H1 (cell line): ENCODE measurements at regions not wholly inside any gene's neighbourhood (a gene's known extent, or its start where the extent isn't known, plus 50 kb on each side); places are given as distances from the start of the nearest gene placed in this dataset.

ENCODE experiments used
- CTCF ChIA-PET: fragments of 300-600 bp; sonication (Branson Sonifier 250); formaldehyde crosslinking; loops from one replicate; lab custom pipeline; 2021; ENCODE audit not compliant: partially characterized antibody; lab: Charles Lee
- POLR2A ChIA-PET: fragments of 300-600 bp; sonication (Branson Sonifier 250); formaldehyde crosslinking; loops from one replicate; lab custom pipeline; 2021; ENCODE audit warnings: inconsistent platforms; ENCODE audit not compliant: partially characterized antibody; lab: Charles Lee
- DNase-seq, 2 experiments: peaks; one replicate each; pipeline versions ENCODE4 v3.0.0 to v3.0.0-alpha.2; 2010 to 2022; ENCODE audit warnings: low spot score in 2 of 2, low read depth in 1 of 2, mixed read lengths in 1 of 2
- FAIRE-seq: peaks from 2 replicates; lab custom pipeline; 2011; peaks lifted over from hg19 to GRCh38; lab: Jason Lieb, UNC
- H2AFZ ChIP-seq: 2 replicates; pipeline ENCODE4 v1.8.1; 2012; ENCODE audit warnings: low read length, inconsistent platforms
- H2AK5ac ChIP-seq: 2 replicates; pipeline ENCODE4 v1.6.1; 2013; ENCODE audit warnings: low read depth, low read length
- H2BK120ac ChIP-seq: replicated peaks from 2 replicates; pipeline ENCODE3; 2013; ENCODE audit warnings: low read depth, low read length, inconsistent platforms
- H2BK12ac ChIP-seq: 2 replicates; pipeline ENCODE4 v1.6.1; 2013; ENCODE audit warnings: low read depth, low read length
- H2BK15ac ChIP-seq: 2 replicates; pipeline ENCODE4 v1.6.1; 2013; ENCODE audit warnings: low read length
- H2BK20ac ChIP-seq: 2 replicates; pipeline ENCODE4 v1.6.1; 2013; ENCODE audit warnings: low read length
- H2BK5ac ChIP-seq: 2 replicates; pipeline ENCODE4 v1.6.1; 2013; ENCODE audit warnings: low read depth, low read length
- H3K14ac ChIP-seq: 2 replicates; pipeline ENCODE4 v1.6.1; 2013; ENCODE audit warnings: inconsistent platforms; ENCODE audit not compliant: insufficient read length
- H3K18ac ChIP-seq: 2 replicates; pipeline ENCODE4 v1.6.1; 2013; ENCODE audit warnings: low read length; ENCODE audit errors: extremely low read depth
- H3K23ac ChIP-seq: 2 replicates; pipeline ENCODE4 v1.6.1; 2013; ENCODE audit warnings: inconsistent platforms; ENCODE audit not compliant: insufficient read length
- H3K23me2 ChIP-seq: 2 replicates; pipeline ENCODE4 v1.6.1; 2013; ENCODE audit warnings: low read depth, low read length
- H3K27ac ChIP-seq: 2 replicates; pipeline ENCODE4 v1.6.1; 2011; ENCODE audit warnings: low read depth, low read length, inconsistent platforms
- H3K27me3 ChIP-seq, 4 experiments: replicated peaks in 1 of 4; 1 replicate in 1 of 4; 2 replicates in 3 of 4; pipeline versions ENCODE4 v1.6.1 to v1.8.1; 2011 to 2013; ENCODE audit warnings: low read length in 3 of 4, mild to moderate bottlenecking in 3 of 4, inconsistent platforms in 2 of 4, mixed read lengths in 2 of 4, moderate library complexity in 1 of 4; ENCODE audit not compliant: control insufficient read depth in 3 of 4, insufficient read depth in 3 of 4; ENCODE audit errors: extremely low read depth in 1 of 4
- H3K36me3 ChIP-seq, 4 experiments: 2 replicates each; pipeline versions ENCODE4 v1.6.1 to v1.8.1; 2011 to 2013; ENCODE audit warnings: mild to moderate bottlenecking in 4 of 4, low read length in 3 of 4, moderate library complexity in 2 of 4, control low read depth in 1 of 4, inconsistent platforms in 1 of 4; ENCODE audit not compliant: insufficient read depth in 4 of 4, control insufficient read depth in 2 of 4
- H3K4ac ChIP-seq: replicated peaks from 2 replicates; pipeline ENCODE3; 2013; ENCODE audit warnings: low read length, low read depth, mixed read lengths, inconsistent platforms; ENCODE audit not compliant: insufficient read length
- H3K4me1 ChIP-seq, 4 experiments: replicated peaks in 1 of 4; 1 replicate in 1 of 4; 2 replicates in 3 of 4; pipeline versions ENCODE4 v1.6.1 to v1.8.1; 2011 to 2013; ENCODE audit warnings: low read length in 3 of 4, inconsistent platforms in 2 of 4, mixed read lengths in 1 of 4; ENCODE audit not compliant: insufficient read depth in 4 of 4, control insufficient read depth in 3 of 4
- H3K4me2 ChIP-seq, 2 experiments: 2 replicates each; pipeline versions ENCODE4 v1.6.1 to v1.8.1; 2011 to 2013; ENCODE audit warnings: low read depth in 2 of 2, low read length in 2 of 2, control low read depth in 1 of 2, inconsistent platforms in 1 of 2, mild to moderate bottlenecking in 1 of 2; ENCODE audit not compliant: insufficient read depth in 1 of 2
- H3K4me3 ChIP-seq, 4 experiments: fragments of 200-600, 300-600 bp in 1 of 4; sonication (generic), shearing (Covaris generic), sonication (Bioruptor Twin) in 1 of 4; 2 replicates each; pipeline versions ENCODE4 v1.5.1 to v1.8.1; 2011 to 2016; ENCODE audit warnings: low read length in 4 of 4, low read depth in 3 of 4, control low read depth in 2 of 4, inconsistent platforms in 2 of 4, mild to moderate bottlenecking in 2 of 4, mixed read lengths in 1 of 4, moderate library complexity in 1 of 4; ENCODE audit not compliant: insufficient read depth in 2 of 4; ENCODE audit errors: extremely low read depth in 1 of 4
- H3K56ac ChIP-seq: replicated peaks from 2 replicates; pipeline ENCODE3; 2013; ENCODE audit warnings: low read depth, mild to moderate bottlenecking, mixed read lengths, low read length, inconsistent platforms; ENCODE audit not compliant: insufficient read length
- H3K79me1 ChIP-seq: 2 replicates; pipeline ENCODE4 v1.6.1; 2013; ENCODE audit warnings: low read depth, low read length, control low read depth
- H3K79me2 ChIP-seq, 2 experiments: 2 replicates each; pipeline versions ENCODE4 v1.6.1 to v1.8.1; 2012 to 2013; ENCODE audit warnings: low read length in 2 of 2, mild to moderate bottlenecking in 2 of 2, inconsistent platforms in 1 of 2; ENCODE audit not compliant: insufficient read depth in 2 of 2, control insufficient read depth in 1 of 2
- H3K9ac ChIP-seq, 4 experiments: replicated peaks in 1 of 4; 1 replicate in 1 of 4; 2 replicates in 3 of 4; pipeline versions ENCODE4 v1.6.1 to v1.8.1; 2011 to 2013; ENCODE audit warnings: low read depth in 3 of 4, low read length in 3 of 4, control low read depth in 2 of 4, mild to moderate bottlenecking in 2 of 4, moderate library complexity in 2 of 4, inconsistent platforms in 1 of 4; ENCODE audit errors: extremely low read depth in 1 of 4
- H3K9me3 ChIP-seq, 2 experiments: 2 replicates each; pipeline versions ENCODE4 v1.6.1 to v1.8.1; 2012 to 2013; ENCODE audit warnings: mild to moderate bottlenecking in 2 of 2, moderate library complexity in 2 of 2, control low read depth in 1 of 2, inconsistent platforms in 1 of 2, low read depth in 1 of 2, low read length in 1 of 2, mixed read lengths in 1 of 2; ENCODE audit not compliant: insufficient read depth in 2 of 2
- H4K20me1 ChIP-seq, 2 experiments: replicated peaks in 1 of 2; 2 replicates each; pipeline versions ENCODE3 to v1.8.1; 2011 to 2013; ENCODE audit warnings: inconsistent platforms in 2 of 2, low read length in 2 of 2, mild to moderate bottlenecking in 1 of 2; ENCODE audit not compliant: insufficient read depth in 2 of 2, control insufficient read depth in 1 of 2
- H4K5ac ChIP-seq: 2 replicates; pipeline ENCODE4 v1.6.1; 2013; ENCODE audit warnings: low read length, low read depth, mixed read lengths, inconsistent platforms; ENCODE audit not compliant: insufficient read length
- H4K8ac ChIP-seq: 2 replicates; pipeline ENCODE4 v1.8.0; 2013; ENCODE audit warnings: mild to moderate bottlenecking, moderate library complexity, low read length, inconsistent platforms; ENCODE audit not compliant: insufficient read depth; ENCODE audit errors: extremely low read depth
- H4K91ac ChIP-seq: replicated peaks from 2 replicates; pipeline ENCODE3; 2013; ENCODE audit warnings: low read length, mixed read lengths, inconsistent platforms; ENCODE audit not compliant: insufficient read length
- CHD1 ChIP-seq: IDR thresholded peaks from 2 replicates; pipeline ENCODE4 v1.6.1; 2012; ENCODE audit warnings: low read depth, low read length, improper control_type of control experiment
- HDAC2 ChIP-seq, 2 experiments: fragments of 300-600 bp in 1 of 2; sonication (generic) in 1 of 2; IDR thresholded peaks; 2 replicates each; pipeline ENCODE4 v1.6.1; 2011 to 2012; ENCODE audit warnings: low read depth in 2 of 2, low read length in 2 of 2, mild to moderate bottlenecking in 2 of 2, moderate library complexity in 2 of 2, borderline replicate concordance in 1 of 2, inconsistent platforms in 1 of 2
- NANOG ChIP-seq: IDR thresholded peaks from 2 replicates; pipeline ENCODE4 v1.6.1; 2011; ENCODE audit warnings: low read length, low read depth, mild to moderate bottlenecking, inconsistent platforms; ENCODE audit not compliant: insufficient read depth, poor library complexity, severe bottlenecking
- PHF8 ChIP-seq: fragments of 200-600 bp; sonication (generic); conservative IDR thresholded peaks from 2 replicates; pipeline ENCODE4 v1.7.1; 2012; ENCODE audit warnings: low read depth, mild to moderate bottlenecking, inconsistent platforms, low read length, moderate library complexity
- POU5F1 ChIP-seq: IDR thresholded peaks from 2 replicates; pipeline ENCODE4 v1.6.1; 2011; ENCODE audit warnings: low read depth, mild to moderate bottlenecking, low read length, moderate library complexity
- SP4 ChIP-seq: IDR thresholded peaks from 2 replicates; pipeline ENCODE4 v1.6.1; 2012; ENCODE audit warnings: low read length, inconsistent platforms
- TAF1 ChIP-seq: IDR thresholded peaks from 2 replicates; pipeline ENCODE4 v1.6.1; 2011; ENCODE audit warnings: mild to moderate bottlenecking, low read depth, low read length
- TAF7 ChIP-seq: optimal IDR thresholded peaks from 2 replicates; pipeline ENCODE3; 2011; ENCODE audit warnings: low read depth, mild to moderate bottlenecking, inconsistent platforms, low read length, moderate library complexity, borderline replicate concordance
- TEAD4 ChIP-seq: IDR thresholded peaks from 2 replicates; pipeline ENCODE4 v1.6.1; 2012; ENCODE audit warnings: low read depth, low read length, inconsistent platforms, mixed read lengths
- WGBS, 2 experiments: shearing (Covaris generic) in 1 of 2; methylation state at CpG; one replicate each; pipeline versions ENCODE4 v1.1.6 to v1.1.7; 2013 to 2015; ENCODE audit warnings: low lambda C conversion rate in 2 of 2, mixed read lengths in 2 of 2, inconsistent platforms in 1 of 2, low coverage in 1 of 2, missing lambda C conversion rate in 1 of 2; ENCODE audit not compliant: insufficient replicate concordance in 2 of 2, insufficient coverage in 1 of 2, insufficient read length in 1 of 2; ENCODE audit errors: extremely low coverage in 1 of 2, missing lambda C conversion rate in 1 of 2; 5-methylcytosine and 5-hydroxymethylcytosine counted together
- TF ChIP-seq, protein P1 (sequence below): IDR thresholded peaks from 2 replicates; pipeline ENCODE4 v1.6.1; 2011; ENCODE audit warnings: low read length, improper control_type of control experiment
- TF ChIP-seq, protein P2 (sequence below): IDR thresholded peaks from 2 replicates; pipeline ENCODE4 v1.6.1; 2012; ENCODE audit warnings: low read length, inconsistent platforms

DNA sequence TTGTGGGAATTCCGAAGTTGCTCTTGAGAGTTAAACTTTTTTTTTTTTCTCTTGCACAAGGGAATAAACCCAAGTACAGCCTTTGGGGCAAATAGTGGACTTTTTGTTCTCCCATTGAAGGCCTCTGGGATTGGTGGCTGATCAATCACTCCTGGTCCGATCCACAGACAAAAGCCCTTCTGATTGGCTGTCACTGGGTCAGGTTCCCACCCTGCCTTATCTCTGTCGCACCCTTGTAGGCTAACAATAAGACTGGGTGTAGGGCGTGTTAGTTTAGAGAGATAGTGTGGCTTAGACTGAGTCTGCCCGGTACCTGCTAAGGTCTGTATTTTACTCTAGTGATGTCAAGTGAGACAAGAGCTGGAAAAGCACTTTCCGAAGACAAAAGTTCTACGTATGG lies 380.8 kb downstream of the NDFIP2 start:
- H4K91ac ChIP-seq, result no peak overlapping the region
- H2AK5ac ChIP-seq, result no peak overlapping the region
- H3K4me3 ChIP-seq, result no peak overlapping the region
- no peak overlapping the region for H2BK120ac ChIP-seq
- no peak overlapping the region for H3K18ac ChIP-seq
- CTCF ChIA-PET, result interaction anchor here (0.6 kb wide), 1 partner anchor 392 kb away, joined by 3 read pairs; no protein-coding TSS in a partner anchor
- H2AFZ ChIP-seq, result no peak overlapping the region
- POLR2A ChIA-PET, result interaction anchor here (0.6 kb wide), 1 partner anchor 10 kb away, joined by 3 read pairs; no protein-coding TSS in a partner anchor
- 91% methylated on average over 7 of the region's 7 CpGs; no CpG with 5 or more reads in 1 of the 2 experiments for WGBS, 2 experiments
- H3K23ac ChIP-seq, result no peak overlapping the region
- H3K9me3 ChIP-seq, result no peaks in the 10 kb centered on the region
- H4K8ac ChIP-seq, result no peak overlapping the region
- H3K56ac ChIP-seq, result no peak overlapping the region
- no peak overlapping the region for H3K4me2 ChIP-seq
- H3K14ac ChIP-seq, result no peak overlapping the region
- H3K4ac ChIP-seq, result no peak overlapping the region
- H2BK12ac ChIP-seq, result no peak overlapping the region
- H3K36me3 ChIP-seq, result no peaks in the 10 kb centered on the region; a peak in 1 of 8 replicates
- no peaks in the 10 kb centered on the region for H4K20me1 ChIP-seq
- no peak overlapping the region for H3K27ac ChIP-seq
- DNase-seq (no peak), FAIRE-seq (no peak)
- H3K4me1 ChIP-seq, result no peaks in the 10 kb centered on the region
- H3K79me1 ChIP-seq, result no peaks in the 10 kb centered on the region
- no peaks in the 10 kb centered on the region for H3K23me2 ChIP-seq
- H2BK5ac ChIP-seq, result no peak overlapping the region
- H3K27me3 ChIP-seq, result no peaks in the 10 kb centered on the region
- H3K79me2 ChIP-seq, result no peaks in the 10 kb centered on the region
- no peak overlapping the region for H4K5ac ChIP-seq
- H2BK20ac ChIP-seq, result no peak overlapping the region
- no peak overlapping the region for H2BK15ac ChIP-seq
- no peak overlapping the region for H3K9ac ChIP-seq
- TF ChIP-seq TEAD4 (no peak), PHF8 (no peak), TAF7 (no peak), POU5F1 (no peak), CHD1 (no peak), HDAC2 (IDR thresholded peaks at IDR 0.05; ENCODE audit: borderline replicate concordance in 1 of 2, low read depth in 2 of 2, low read length in 2 of 2) (no peak), SP4 (no peak), TAF1 (no peak), NANOG (no peak)
- TF ChIP-seq, protein P1, sequence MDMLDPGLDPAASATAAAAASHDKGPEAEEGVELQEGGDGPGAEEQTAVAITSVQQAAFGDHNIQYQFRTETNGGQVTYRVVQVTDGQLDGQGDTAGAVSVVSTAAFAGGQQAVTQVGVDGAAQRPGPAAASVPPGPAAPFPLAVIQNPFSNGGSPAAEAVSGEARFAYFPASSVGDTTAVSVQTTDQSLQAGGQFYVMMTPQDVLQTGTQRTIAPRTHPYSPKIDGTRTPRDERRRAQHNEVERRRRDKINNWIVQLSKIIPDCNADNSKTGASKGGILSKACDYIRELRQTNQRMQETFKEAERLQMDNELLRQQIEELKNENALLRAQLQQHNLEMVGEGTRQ, result no peak
- TF ChIP-seq, protein P2, sequence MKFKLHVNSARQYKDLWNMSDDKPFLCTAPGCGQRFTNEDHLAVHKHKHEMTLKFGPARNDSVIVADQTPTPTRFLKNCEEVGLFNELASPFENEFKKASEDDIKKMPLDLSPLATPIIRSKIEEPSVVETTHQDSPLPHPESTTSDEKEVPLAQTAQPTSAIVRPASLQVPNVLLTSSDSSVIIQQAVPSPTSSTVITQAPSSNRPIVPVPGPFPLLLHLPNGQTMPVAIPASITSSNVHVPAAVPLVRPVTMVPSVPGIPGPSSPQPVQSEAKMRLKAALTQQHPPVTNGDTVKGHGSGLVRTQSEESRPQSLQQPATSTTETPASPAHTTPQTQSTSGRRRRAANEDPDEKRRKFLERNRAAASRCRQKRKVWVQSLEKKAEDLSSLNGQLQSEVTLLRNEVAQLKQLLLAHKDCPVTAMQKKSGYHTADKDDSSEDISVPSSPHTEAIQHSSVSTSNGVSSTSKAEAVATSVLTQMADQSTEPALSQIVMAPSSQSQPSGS, result no peak
